ENCODE measurements at regions not wholly inside any gene's neighbourhood (a gene's known extent, or its start where the extent isn't known, plus 50 kb on each side); places are given as distances from the start of the nearest gene placed in this dataset.
"Not testable (repeated sequence)": the region's sequence is repeated elsewhere in the genome, so short reads cannot be mapped to it uniquely, and the experiment has no call there.

GRCh38 chr4:148634476-148634875 lies 192.3 kb upstream of the NR3C2 start:
- FAIRE-seq (no peak), DNase-seq (ENCODE audit: insufficient read length, low spot score) (no peak)
- TF ChIP-seq POU2F2 (IDR thresholded peaks at IDR 0.05; ENCODE audit: low read depth, low read length) (no peak), TAF1 (IDR thresholded peaks at IDR 0.05; ENCODE audit: low read depth, low read length) (no peak), POLR2A (IDR thresholded peaks at IDR 0.05; ENCODE audit: low read depth, low read length) (no peak), SPI1 (IDR thresholded peaks at IDR 0.05; ENCODE audit: low read depth, low read length) (no peak), POLR2AphosphoS5 (IDR thresholded peaks at IDR 0.05; ENCODE audit: low read depth, low read length) (no peak), PAX5 (IDR thresholded peaks at IDR 0.05; ENCODE audit: insufficient read depth, low read length, severe bottlenecking) (no peak)

GRCh38 chr4:148633720-148634119 lies 191.5 kb upstream of the NR3C2 start:
- FAIRE-seq: no peak
- no peak for DNase-seq (ENCODE audit: insufficient read length, low spot score)
- no peak for TF ChIP-seq POU2F2 (IDR thresholded peaks at IDR 0.05; ENCODE audit: low read depth, low read length)
- TF ChIP-seq POLR2A (IDR thresholded peaks at IDR 0.05; ENCODE audit: low read depth, low read length): no peak
- no peak for TF ChIP-seq POLR2AphosphoS5 (IDR thresholded peaks at IDR 0.05; ENCODE audit: low read depth, low read length)
- no peak for TF ChIP-seq SPI1 (IDR thresholded peaks at IDR 0.05; ENCODE audit: low read depth, low read length)
- TF ChIP-seq PAX5 (IDR thresholded peaks at IDR 0.05; ENCODE audit: insufficient read depth, low read length, severe bottlenecking): no peak
- TF ChIP-seq TAF1 (IDR thresholded peaks at IDR 0.05; ENCODE audit: low read depth, low read length): no peak

- DNase-seq (ENCODE audit: insufficient read length, low spot score) (no peak), FAIRE-seq (no peak)
- TF ChIP-seq POU2F2 (IDR thresholded peaks at IDR 0.05; ENCODE audit: low read depth, low read length) (no peak), PAX5 (IDR thresholded peaks at IDR 0.05; ENCODE audit: insufficient read depth, low read length, severe bottlenecking) (no peak), POLR2A (IDR thresholded peaks at IDR 0.05; ENCODE audit: low read depth, low read length) (no peak), TAF1 (IDR thresholded peaks at IDR 0.05; ENCODE audit: low read depth, low read length) (no peak), POLR2AphosphoS5 (IDR thresholded peaks at IDR 0.05; ENCODE audit: low read depth, low read length) (no peak), SPI1 (IDR thresholded peaks at IDR 0.05; ENCODE audit: low read depth, low read length) (no peak)
These were observed 190.3 kb upstream of the NR3C2 start for GRCh38 chr4:148632476-148632875.

GRCh38 chr4:148630051-148630450 lies 187.8 kb upstream of the NR3C2 start:
- DNase-seq (ENCODE audit: insufficient read length, low spot score) (no peak), FAIRE-seq (no peak)
- no peak for TF ChIP-seq SPI1 (IDR thresholded peaks at IDR 0.05; ENCODE audit: low read depth, low read length)
- no peak for TF ChIP-seq POLR2A (IDR thresholded peaks at IDR 0.05; ENCODE audit: low read depth, low read length)
- TF ChIP-seq TAF1 (IDR thresholded peaks at IDR 0.05; ENCODE audit: low read depth, low read length): no peak
- TF ChIP-seq PAX5 (IDR thresholded peaks at IDR 0.05; ENCODE audit: insufficient read depth, low read length, severe bottlenecking): no peak
- no peak for TF ChIP-seq POLR2AphosphoS5 (IDR thresholded peaks at IDR 0.05; ENCODE audit: low read depth, low read length)
- TF ChIP-seq POU2F2 (IDR thresholded peaks at IDR 0.05; ENCODE audit: low read depth, low read length): no peak

GRCh38 chr4:148618856-148619255 lies 176.6 kb upstream of the NR3C2 start:
- no peak for TF ChIP-seq POLR2AphosphoS5 (IDR thresholded peaks at IDR 0.05; ENCODE audit: low read depth, low read length)
- FAIRE-seq: no peak
- no peak for DNase-seq (ENCODE audit: insufficient read length, low spot score)

- no peak for TF ChIP-seq TAF1 (IDR thresholded peaks at IDR 0.05; ENCODE audit: low read depth, low read length)
- no peak for TF ChIP-seq POLR2AphosphoS5 (IDR thresholded peaks at IDR 0.05; ENCODE audit: low read depth, low read length)
- no peak for TF ChIP-seq SPI1 (IDR thresholded peaks at IDR 0.05; ENCODE audit: low read depth, low read length)
- TF ChIP-seq POLR2A (IDR thresholded peaks at IDR 0.05; ENCODE audit: low read depth, low read length): no peak
- no peak for FAIRE-seq
These were observed 166.8 kb upstream of the NR3C2 start for GRCh38 chr4:148608968-148609367.

GRCh38 chr4:148598418-148599207 lies 156.4 kb upstream of the NR3C2 start:
- not testable (repeated sequence) for FAIRE-seq

More at GRCh38 chr4:148608968-148609367, 166.8 kb upstream of the NR3C2 start:
- DNase-seq (ENCODE audit: insufficient read length, low spot score): no peak

GRCh38 chr4:148589182-148589581 lies 147.0 kb upstream of the NR3C2 start:
- TF ChIP-seq SPI1 (IDR thresholded peaks at IDR 0.05; ENCODE audit: low read depth, low read length): no peak
- DNase-seq (ENCODE audit: insufficient read length, low spot score) (no peak), FAIRE-seq (no peak)

More at GRCh38 chr4:148598418-148599207, 156.4 kb upstream of the NR3C2 start:
- not testable (repeated sequence) for DNase-seq (ENCODE audit: insufficient read length, low spot score)

- FAIRE-seq: no peak
- no peak for DNase-seq (ENCODE audit: insufficient read length, low spot score)
- TF ChIP-seq POU2F2 (IDR thresholded peaks at IDR 0.05; ENCODE audit: low read depth, low read length) (no peak), POLR2A (IDR thresholded peaks at IDR 0.05; ENCODE audit: low read depth, low read length) (no peak), PAX5 (IDR thresholded peaks at IDR 0.05; ENCODE audit: insufficient read depth, low read length, severe bottlenecking) (no peak), SPI1 (IDR thresholded peaks at IDR 0.05; ENCODE audit: low read depth, low read length) (no peak), POLR2AphosphoS5 (IDR thresholded peaks at IDR 0.05; ENCODE audit: low read depth, low read length) (no peak), TAF1 (IDR thresholded peaks at IDR 0.05; ENCODE audit: low read depth, low read length) (no peak)
These were observed 133.4 kb upstream of the NR3C2 start for GRCh38 chr4:148575577-148575976.

GRCh38 chr4:148574911-148575310 lies 132.7 kb upstream of the NR3C2 start:
- FAIRE-seq (no peak), DNase-seq (ENCODE audit: insufficient read length, low spot score) (no peak)
- no peak for TF ChIP-seq POLR2AphosphoS5 (IDR thresholded peaks at IDR 0.05; ENCODE audit: low read depth, low read length)
- TF ChIP-seq POLR2A (IDR thresholded peaks at IDR 0.05; ENCODE audit: low read depth, low read length): no peak
- TF ChIP-seq PAX5 (IDR thresholded peaks at IDR 0.05; ENCODE audit: insufficient read depth, low read length, severe bottlenecking): no peak
- no peak for TF ChIP-seq POU2F2 (IDR thresholded peaks at IDR 0.05; ENCODE audit: low read depth, low read length)

GRCh38 chr4:148574502-148574901 lies 132.3 kb upstream of the NR3C2 start:
- TF ChIP-seq TAF1 (IDR thresholded peaks at IDR 0.05; ENCODE audit: low read depth, low read length): no peak
- no peak for TF ChIP-seq POLR2A (IDR thresholded peaks at IDR 0.05; ENCODE audit: low read depth, low read length)
- no peak for TF ChIP-seq SPI1 (IDR thresholded peaks at IDR 0.05; ENCODE audit: low read depth, low read length)
- no peak for TF ChIP-seq PAX5 (IDR thresholded peaks at IDR 0.05; ENCODE audit: insufficient read depth, low read length, severe bottlenecking)
- no peak for TF ChIP-seq POLR2AphosphoS5 (IDR thresholded peaks at IDR 0.05; ENCODE audit: low read depth, low read length)
- no peak for TF ChIP-seq POU2F2 (IDR thresholded peaks at IDR 0.05; ENCODE audit: low read depth, low read length)
- FAIRE-seq: no peak
- DNase-seq (ENCODE audit: insufficient read length, low spot score): no peak
